Mesenchymal stem cell (in vitro differentiated cells and primary cell): ENCODE measurements at regions not wholly inside any gene's neighbourhood (a gene's known extent, or its start where the extent isn't known, plus 50 kb on each side); places are given as distances from the start of the nearest gene placed in this dataset.

Experiments
- DNase-seq: peaks from one replicate; pipeline ENCODE4 v3.0.0-alpha.2; 2013
- H2AFZ ChIP-seq: one replicate; pipeline ENCODE4 v1.6.1; 2013; ENCODE audit warnings: low read depth, mild to moderate bottlenecking, control low read depth, inconsistent platforms, low read length, moderate library complexity
- H2AK5ac ChIP-seq: 2 replicates; pipeline ENCODE4 v1.6.1; 2013; ENCODE audit warnings: low read length, moderate library complexity, mild to moderate bottlenecking, inconsistent platforms; ENCODE audit not compliant: severe bottlenecking
- H2BK120ac ChIP-seq: one replicate; pipeline ENCODE4 v1.6.1; 2013; ENCODE audit warnings: low read depth, mild to moderate bottlenecking, inconsistent platforms, low read length, moderate library complexity
- H2BK12ac ChIP-seq, 2 experiments: one replicate each; pipeline ENCODE4 v1.6.1; 2013; ENCODE audit warnings: inconsistent platforms in 2 of 2, low read length in 2 of 2, mild to moderate bottlenecking in 2 of 2, moderate library complexity in 2 of 2, control low read depth in 1 of 2
- H2BK15ac ChIP-seq: one replicate; pipeline ENCODE4 v1.6.1; 2013; ENCODE audit warnings: mild to moderate bottlenecking, low read depth, inconsistent platforms; ENCODE audit not compliant: poor library complexity, severe bottlenecking
- H2BK5ac ChIP-seq: 2 replicates; pipeline ENCODE4 v1.6.1; 2013; ENCODE audit warnings: low read depth, mild to moderate bottlenecking, low read length, control low read depth, inconsistent platforms; ENCODE audit not compliant: poor library complexity, severe bottlenecking
- H3K14ac ChIP-seq, 2 experiments: one replicate each; pipeline ENCODE4 v1.6.1; 2013; ENCODE audit warnings: inconsistent platforms in 2 of 2, low read length in 2 of 2, control low read depth in 1 of 2, mild to moderate bottlenecking in 1 of 2, moderate library complexity in 1 of 2
- H3K18ac ChIP-seq, 2 experiments: one replicate each; pipeline ENCODE4 v1.6.1; 2013; ENCODE audit warnings: inconsistent platforms in 2 of 2, low read length in 2 of 2, control low read depth in 1 of 2, low read depth in 1 of 2, mild to moderate bottlenecking in 1 of 2
- H3K23ac ChIP-seq, 2 experiments: one replicate each; pipeline ENCODE4 v1.6.1; 2013; ENCODE audit warnings: inconsistent platforms in 2 of 2, low read length in 2 of 2, mild to moderate bottlenecking in 2 of 2, moderate library complexity in 2 of 2, control low read depth in 1 of 2
- H3K27ac ChIP-seq: 2 replicates; pipeline ENCODE4 v1.5.1; 2013; ENCODE audit warnings: mild to moderate bottlenecking, moderate library complexity, low read length, control low read depth, inconsistent platforms; ENCODE audit not compliant: poor library complexity, severe bottlenecking
- H3K27me3 ChIP-seq, 2 experiments: 2 replicates each; pipeline versions ENCODE4 v1.6.1 to v1.7.0; 2013; ENCODE audit warnings: low read length in 2 of 2, mild to moderate bottlenecking in 2 of 2, moderate library complexity in 2 of 2, control low read depth in 1 of 2, inconsistent platforms in 1 of 2; ENCODE audit not compliant: control insufficient read depth in 1 of 2, insufficient read depth in 1 of 2
- H3K36me3 ChIP-seq, 2 experiments: 2 replicates each; pipeline versions ENCODE4 v1.6.1 to v1.7.0; 2013; ENCODE audit warnings: low read length in 2 of 2, control low read depth in 1 of 2, inconsistent platforms in 1 of 2, low read depth in 1 of 2, mild to moderate bottlenecking in 1 of 2; ENCODE audit not compliant: insufficient read depth in 2 of 2, control insufficient read depth in 1 of 2
- H3K4ac ChIP-seq, 2 experiments: one replicate each; pipeline ENCODE4 v1.6.1; 2013; ENCODE audit warnings: inconsistent platforms in 2 of 2, low read length in 2 of 2, mild to moderate bottlenecking in 2 of 2, moderate library complexity in 2 of 2, control low read depth in 1 of 2, low read depth in 1 of 2
- H3K4me1 ChIP-seq: 2 replicates; pipeline ENCODE4 v1.6.1; 2013; ENCODE audit warnings: low read depth, low read length, control low read depth; ENCODE audit not compliant: control insufficient read depth, insufficient read depth
- H3K4me2 ChIP-seq: 2 replicates; pipeline ENCODE4 v1.6.1; 2013; ENCODE audit warnings: low read length, mild to moderate bottlenecking, inconsistent platforms; ENCODE audit not compliant: poor library complexity, severe bottlenecking
- H3K4me3 ChIP-seq, 2 experiments: 2 replicates each; pipeline versions ENCODE4 v1.5.1 to v1.7.0; 2013; ENCODE audit warnings: low read length in 2 of 2, mild to moderate bottlenecking in 2 of 2, control low read depth in 1 of 2, low read depth in 1 of 2; ENCODE audit not compliant: insufficient read depth in 1 of 2
- H3K79me1 ChIP-seq: replicated peaks from 2 replicates; pipeline ENCODE4 v1.6.1; 2013; ENCODE audit warnings: mild to moderate bottlenecking, control low read depth, low read length, inconsistent platforms; ENCODE audit not compliant: poor library complexity, severe bottlenecking
- H3K9ac ChIP-seq: 2 replicates; pipeline ENCODE4 v1.7.0; 2013; ENCODE audit warnings: mild to moderate bottlenecking, low read length, moderate library complexity
- H3K9me3 ChIP-seq: 2 replicates; pipeline ENCODE4 v1.7.0; 2013; ENCODE audit warnings: mild to moderate bottlenecking, low read length; ENCODE audit not compliant: control insufficient read depth
- H4K8ac ChIP-seq: one replicate; pipeline ENCODE4 v1.6.1; 2013; ENCODE audit warnings: inconsistent platforms, mild to moderate bottlenecking, low read length, moderate library complexity
- H4K91ac ChIP-seq: one replicate; pipeline ENCODE4 v1.6.1; 2013; ENCODE audit warnings: mild to moderate bottlenecking, low read length, inconsistent platforms
- WGBS: methylation state at CpG from one replicate; pipeline ENCODE4 v1.1.7; 2013; ENCODE audit warnings: mixed read lengths; 5-methylcytosine and 5-hydroxymethylcytosine counted together

DNA sequence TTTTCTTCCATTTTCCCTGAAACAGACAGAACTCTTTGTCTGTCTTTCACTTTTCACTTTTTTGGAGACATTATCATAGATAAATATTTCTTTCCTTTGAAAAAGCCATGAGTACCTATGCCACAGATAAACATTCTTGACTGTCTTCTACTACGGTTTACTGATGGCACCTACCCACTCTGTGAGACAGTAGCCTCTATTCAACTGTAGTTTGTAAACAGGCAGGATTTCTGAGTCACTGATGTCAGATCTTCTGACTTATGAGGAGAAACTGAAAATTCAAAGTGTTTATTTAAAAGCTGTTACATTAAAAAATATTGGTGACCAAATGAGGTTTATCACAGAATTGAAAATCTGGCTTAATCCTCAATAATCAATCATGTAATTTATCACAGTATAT lies 658.4 kb downstream of the TOX3 start:
- Histone ChIP-seq H3K4me3 (no peak overlapping the region), H3K4me1 (no peaks in the 10 kb centered on the region), H2BK12ac (no peak overlapping the region), H3K27ac (no peak overlapping the region), H2AFZ (no peak overlapping the region), H3K36me3 (no peaks in the 10 kb centered on the region), H3K14ac (no peak overlapping the region), H3K79me1 (no peaks in the 10 kb centered on the region), H4K91ac (no peak overlapping the region), H3K4ac (no peak overlapping the region), H3K27me3 (no peaks in the 10 kb centered on the region), H2AK5ac (no peak overlapping the region), H4K8ac (no peak overlapping the region), H2BK5ac (no peak overlapping the region), H3K9ac (no peak overlapping the region), H3K18ac (no peak overlapping the region), H2BK15ac (no peak overlapping the region), H3K23ac (no peak overlapping the region), H2BK120ac (no peak overlapping the region), H3K9me3 (no peaks in the 10 kb centered on the region), H3K4me2 (no peak overlapping the region)
- peak; percentile 44 for DNase-seq
- WGBS = no CpG with 5 or more reads among the region's 1 CpG

DNA sequence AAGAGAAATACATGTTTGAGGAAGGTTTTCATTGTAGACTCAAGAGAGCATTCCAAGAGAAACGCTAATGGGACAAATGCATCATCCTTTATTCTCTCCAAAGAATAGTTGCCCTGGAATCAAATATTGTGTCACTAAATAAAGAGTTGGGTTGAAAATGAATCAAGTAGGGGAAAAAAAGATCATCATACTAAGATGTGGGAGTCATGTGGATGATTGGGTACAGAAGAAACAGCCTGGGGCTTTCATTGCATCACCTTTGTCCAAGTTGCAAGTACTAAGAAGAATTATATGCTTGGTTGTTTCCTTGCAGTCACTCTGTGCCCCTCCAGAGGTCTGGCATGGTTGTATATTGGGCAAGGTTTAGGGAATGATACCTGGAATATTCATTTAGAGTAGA lies 658.9 kb downstream of the TOX3 start:
- no peaks in the 10 kb centered on the region for H3K9me3 ChIP-seq
- no peak overlapping the region for H3K14ac ChIP-seq
- H2BK120ac ChIP-seq = no peak overlapping the region
- H2BK15ac ChIP-seq = no peak overlapping the region
- H2AFZ ChIP-seq = no peak overlapping the region
- no peak overlapping the region for H4K8ac ChIP-seq
- WGBS = no CpG with 5 or more reads among the region's 1 CpG
- no peak overlapping the region for H3K27ac ChIP-seq
- no peaks in the 10 kb centered on the region for H3K27me3 ChIP-seq
- no peak overlapping the region for H2BK5ac ChIP-seq
- peak overlapping the region in 1 of 2 experiments; percentile 60 for H2BK12ac ChIP-seq
- H3K18ac ChIP-seq = peak overlapping the region; percentile 37 to 48
- peak overlapping the region in 1 of 2 experiments; percentile 86 for H3K4ac ChIP-seq
- no peak overlapping the region for H3K23ac ChIP-seq
- no peak overlapping the region for H2AK5ac ChIP-seq
- no peak overlapping the region for H3K4me3 ChIP-seq
- H3K9ac ChIP-seq = no peak overlapping the region
- H3K4me2 ChIP-seq = no peak overlapping the region
- no peaks in the 10 kb centered on the region for H3K36me3 ChIP-seq
- H3K4me1 ChIP-seq = no peaks in the 10 kb centered on the region
- H4K91ac ChIP-seq = no peak overlapping the region
- DNase-seq = peak; percentile 54
- H3K79me1 ChIP-seq = no peaks in the 10 kb centered on the region

DNA sequence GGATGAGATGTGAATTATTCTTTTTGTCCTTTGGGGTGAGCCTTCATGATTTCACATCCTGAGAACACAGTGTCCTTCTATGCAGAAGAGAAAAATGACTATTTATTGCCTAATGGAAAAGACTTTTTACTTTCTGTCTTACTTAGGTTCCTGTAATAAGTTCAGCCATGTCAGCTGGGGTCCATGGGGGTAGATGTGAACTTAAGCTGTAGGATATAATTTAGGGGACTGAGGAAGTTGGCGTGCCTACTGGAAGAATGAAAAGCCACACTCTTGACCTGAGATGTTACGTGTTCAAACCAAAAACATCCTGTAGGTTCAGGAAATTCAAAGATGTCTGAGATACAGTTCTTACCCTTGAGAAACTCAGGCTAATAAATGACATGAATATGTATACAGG lies 660.5 kb downstream of the TOX3 start:
- H3K36me3 ChIP-seq = no peaks in the 10 kb centered on the region
- 44% methylated on average over 1 of the region's 2 CpGs for WGBS
- no peak overlapping the region for H2BK120ac ChIP-seq
- no peak overlapping the region for H3K4ac ChIP-seq
- no peak overlapping the region for H2AK5ac ChIP-seq
- peak; percentile 54 for DNase-seq
- no peak overlapping the region for H4K91ac ChIP-seq
- no peak overlapping the region for H2BK12ac ChIP-seq
- H3K4me1 ChIP-seq = no peaks in the 10 kb centered on the region
- no peak overlapping the region for H2BK5ac ChIP-seq
- no peak overlapping the region for H2BK15ac ChIP-seq
- no peaks in the 10 kb centered on the region for H3K79me1 ChIP-seq
- no peak overlapping the region for H3K18ac ChIP-seq
- H3K27me3 ChIP-seq = no peaks in the 10 kb centered on the region
- H3K14ac ChIP-seq = no peak overlapping the region
- no peak overlapping the region for H3K27ac ChIP-seq
- H3K4me2 ChIP-seq = no peak overlapping the region
- no peaks in the 10 kb centered on the region for H3K9me3 ChIP-seq
- H3K9ac ChIP-seq = no peak overlapping the region
- no peak overlapping the region for H2AFZ ChIP-seq
- no peak overlapping the region for H3K4me3 ChIP-seq
- no peak overlapping the region for H4K8ac ChIP-seq
- no peak overlapping the region for H3K23ac ChIP-seq

DNA sequence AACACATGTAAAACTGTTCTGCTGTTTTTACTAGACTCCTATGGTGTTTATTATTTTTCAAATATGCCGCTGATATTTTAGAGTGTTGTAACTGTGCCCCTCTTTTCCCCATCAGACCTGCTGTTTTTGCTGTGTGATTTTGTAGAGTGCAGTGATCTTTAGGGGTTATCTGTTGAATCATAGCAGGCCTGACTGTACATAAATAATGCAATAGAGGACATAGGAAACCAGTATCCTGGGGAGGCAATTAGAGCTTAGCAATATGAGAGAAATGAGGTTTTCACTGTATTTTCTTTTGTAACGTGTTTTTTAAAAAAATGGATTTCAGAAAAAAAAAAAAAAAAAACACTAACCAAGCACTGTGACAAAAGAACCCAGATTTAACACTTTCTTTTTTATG lies 662.2 kb downstream of the TOX3 start:
- no peak overlapping the region for H2BK15ac ChIP-seq
- no peaks in the 10 kb centered on the region for H3K79me1 ChIP-seq
- H3K14ac ChIP-seq = no peak overlapping the region
- H2BK5ac ChIP-seq = no peak overlapping the region
- no peak overlapping the region for H3K4ac ChIP-seq
- H2BK12ac ChIP-seq = no peak overlapping the region
- H3K9ac ChIP-seq = no peak overlapping the region
- no peak overlapping the region for H3K23ac ChIP-seq
- no peak overlapping the region for H3K4me3 ChIP-seq
- H2AK5ac ChIP-seq = no peak overlapping the region
- no peak overlapping the region for H2AFZ ChIP-seq
- no peak overlapping the region for H4K8ac ChIP-seq
- H3K4me1 ChIP-seq = no peaks in the 10 kb centered on the region
- H4K91ac ChIP-seq = no peak overlapping the region
- no peak overlapping the region for H3K4me2 ChIP-seq
- no peaks in the 10 kb centered on the region for H3K9me3 ChIP-seq
- H3K27me3 ChIP-seq = no peaks in the 10 kb centered on the region
- no peak overlapping the region for H3K27ac ChIP-seq
- DNase-seq = no peak
- no peaks in the 10 kb centered on the region for H3K36me3 ChIP-seq
- no peak overlapping the region for H3K18ac ChIP-seq
- WGBS = 100% methylated on average over 1 of the region's 2 CpGs
- H2BK120ac ChIP-seq = no peak overlapping the region
